Left lung (tissue), 4 donors: ENCODE measurements at regions not wholly inside any gene's neighbourhood (a gene's known extent, or its start where the extent isn't known, plus 50 kb on each side); places are given as distances from the start of the nearest gene placed in this dataset.

ENCODE experiments used
- ATAC-seq: fragments of 200-7000 bp; cut with Tn5 transposase; one replicate; pipeline ENCODE4 v1.9.1; 2020; ENCODE audit warnings: moderate library complexity
- DNase-seq, 4 donors: peaks; one replicate each; pipeline ENCODE4 v3.0.0-alpha.2; 2013 to 2020
- H3K27ac ChIP-seq, 2 donors: fragments of 200-600 bp; sonication (generic) in 1 of 2; one replicate each; pipeline versions ENCODE4 v1.5.0 to v1.8.0; 2020 to 2021
- H3K27me3 ChIP-seq, 2 donors: fragments of 200-600 bp; sonication (generic) in 1 of 2; one replicate each; pipeline versions ENCODE4 v1.5.0 to v1.8.0; 2020 to 2021
- H3K36me3 ChIP-seq, 2 donors: fragments of 200-600 bp; sonication (generic) in 1 of 2; one replicate each; pipeline versions ENCODE4 v1.5.0 to v1.8.0; 2020 to 2021
- H3K4me1 ChIP-seq, 2 donors: fragments of 200-600 bp; one replicate each; pipeline ENCODE4 v1.8.0; 2021
- H3K4me3 ChIP-seq, 2 donors: fragments of 200-600 bp; sonication (generic) in 1 of 2; one replicate each; pipeline versions ENCODE4 v1.5.0 to v1.8.0; 2020 to 2021; ENCODE audit warnings: mild to moderate bottlenecking in 1 of 2
- H3K9me3 ChIP-seq, 2 donors: fragments of 200-600 bp; sonication (generic) in 1 of 2; one replicate each; pipeline versions ENCODE4 v1.5.0 to v1.8.0; 2020 to 2021
- CTCF ChIP-seq, 2 donors: fragments of 200-600 bp; sonication (generic) in 1 of 2; IDR thresholded peaks; one replicate each; pipeline versions ENCODE4 v1.5.0 to v1.8.0; 2021; ENCODE audit warnings: antibody characterized with exemption in 2 of 2
- intact Hi-C, 2 donors: fragments of 100-400 bp; cut with DNase I; formaldehyde crosslinking; loops; one replicate each; pipeline versions ENCODE4 v1.11.2 to v1.14.2; 2022
- donor health status: DM: no; HTN: yes; CAD: no.
- donor health status: DM: no; HTN: no; CAD: no.

GRCh38 chr2:187851955-187852561 lies 297.8 kb upstream of the TFPI start:
- Histone ChIP-seq H3K36me3 (no peaks in the 10 kb centered on the region), H3K9me3 (no peaks in the 10 kb centered on the region), H3K4me1 (no peaks in the 10 kb centered on the region), H3K27me3 (no peaks in the 10 kb centered on the region), H3K27ac (peak overlapping the region in 1 of 2 donors; percentile 21), H3K4me3 (no peak overlapping the region)
- DNase-seq (peak in 1 of 4 donors; percentile 12), ATAC-seq (peak; percentile 32)
- TF ChIP-seq CTCF (IDR thresholded peaks at IDR 0.05) = no peak
- intact Hi-C loops = no loop called here

GRCh38 chr2:187853381-187853791 lies 299.2 kb upstream of the TFPI start:
- Histone ChIP-seq H3K27ac (no peak overlapping the region), H3K4me1 (no peaks in the 10 kb centered on the region), H3K9me3 (no peaks in the 10 kb centered on the region), H3K36me3 (no peaks in the 10 kb centered on the region), H3K27me3 (no peaks in the 10 kb centered on the region), H3K4me3 (no peak overlapping the region)
- ATAC-seq (no peak), DNase-seq (peak in 2 of 4 donors; percentile 69 to 78)
- intact Hi-C loops = no loop called here
- TF ChIP-seq CTCF (IDR thresholded peaks at IDR 0.05) = no peak

GRCh38 chr2:187854801-187855200 lies 300.6 kb upstream of the TFPI start:
- ATAC-seq = no peak

DNA sequence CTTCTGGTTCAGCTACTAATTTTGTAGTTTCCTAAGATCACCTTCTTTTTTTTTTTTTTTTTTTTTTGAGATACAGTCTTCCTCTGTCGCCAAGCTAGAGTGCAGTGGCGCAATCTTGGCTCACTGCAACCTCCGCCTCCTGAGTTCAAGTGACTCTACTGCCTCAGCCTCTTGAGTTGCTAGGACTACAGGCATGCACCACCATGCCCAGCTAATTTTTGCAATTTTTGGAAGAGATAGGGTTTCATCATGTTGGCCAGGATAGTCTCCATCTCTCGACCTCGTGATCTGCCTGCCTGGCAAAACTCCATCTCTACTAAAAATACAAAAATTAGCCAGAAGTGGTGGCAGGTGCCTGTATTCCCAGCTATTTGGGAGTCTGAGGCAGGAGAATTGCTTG lies 301.5 kb upstream of the TFPI start:
- intact Hi-C loops = no loop called here
- Histone ChIP-seq H3K9me3 (no peaks in the 10 kb centered on the region), H3K4me3 (no peak overlapping the region), H3K36me3 (no peaks in the 10 kb centered on the region), H3K4me1 (no peaks in the 10 kb centered on the region), H3K27ac (no peak overlapping the region), H3K27me3 (no peaks in the 10 kb centered on the region)
- ATAC-seq (no peak), DNase-seq (peak in 1 of 4 donors; percentile 41)
- TF ChIP-seq CTCF (IDR thresholded peaks at IDR 0.05) = no peak

More at GRCh38 chr2:187854801-187855200, 300.6 kb upstream of the TFPI start:
- DNase-seq = no peak
- Histone ChIP-seq H3K36me3 (no peaks in the 10 kb centered on the region), H3K27me3 (no peaks in the 10 kb centered on the region), H3K4me3 (no peak overlapping the region), H3K27ac (no peak overlapping the region), H3K9me3 (no peaks in the 10 kb centered on the region), H3K4me1 (no peaks in the 10 kb centered on the region)
- intact Hi-C loops = no loop called here
- no peak for TF ChIP-seq CTCF (IDR thresholded peaks at IDR 0.05)

- Histone ChIP-seq H3K9me3 (no peaks in the 10 kb centered on the region), H3K4me3 (no peak overlapping the region), H3K27me3 (no peaks in the 10 kb centered on the region), H3K4me1 (no peaks in the 10 kb centered on the region), H3K27ac (no peak overlapping the region), H3K36me3 (no peaks in the 10 kb centered on the region)
- TF ChIP-seq CTCF (IDR thresholded peaks at IDR 0.05) = no peak
- no peak for ATAC-seq
- intact Hi-C loops = no loop called here
- DNase-seq = no peak
Observed at GRCh38 chr2:187857826-187858225, 303.6 kb upstream of the TFPI start.
